HepG2 (cell line): ENCODE measurements at regions not wholly inside any gene's neighbourhood (a gene's known extent, or its start where the extent isn't known, plus 50 kb on each side); places are given as distances from the start of the nearest gene placed in this dataset.

Experiments used
- ATAC-seq: fragments of 200-7000 bp; cut with Tn5 transposase; 3 replicates; pipeline ENCODE4 v1.9.1; 2020; ENCODE audit warnings: mild to moderate bottlenecking, moderate library complexity
- BruUV-seq: library from RNA; stranded (reverse); fragments of 400-500 nt; replicated peaks from 2 replicates; lab custom pipeline; 2021; lab: Mats Ljungman, UMichigan
- CTCF ChIA-PET: fragments of 300-600 bp; formaldehyde crosslinking; extraction: SDS; loops from one replicate; lab custom pipeline; 2021; ENCODE audit warnings: low total read pairs, inconsistent platforms, low intra/inter-chr PET ratio; lab: Yijun Ruan, JAX
- POLR2A ChIA-PET: fragments of 350-600 bp; sonication (Branson Sonifier 250); formaldehyde crosslinking; loops from one replicate; lab custom pipeline; 2020; ENCODE audit warnings: antibody characterized with exemption, inconsistent platforms; lab: Yijun Ruan, JAX
- DNase-seq: peaks from one replicate; pipeline ENCODE4 v3.0.0-alpha.2; 2015; ENCODE audit warnings: low spot score
- FAIRE-seq: peaks from 3 replicates; lab custom pipeline; 2011; peaks lifted over from hg19 to GRCh38; lab: Jason Lieb, UNC
- H2AFZ ChIP-seq: one replicate; pipeline ENCODE4 v1.6.1; 2011; ENCODE audit warnings: low read length, inconsistent platforms
- H3K27ac ChIP-seq: fragments of 300-600 bp; 3 replicates; pipeline ENCODE4 v1.8.0; 2011; ENCODE audit warnings: mixed run types, mild to moderate bottlenecking, mixed read lengths, low read length, inconsistent platforms; ENCODE audit not compliant: insufficient read depth; ENCODE audit errors: extremely low read length
- H3K27me3 ChIP-seq, 2 experiments: fragments of 200-600 bp in 1 of 2; 2 replicates in 1 of 2; 3 replicates in 1 of 2; pipeline versions ENCODE4 v1.6.0 to v1.8.0; 2011; ENCODE audit warnings: low read length in 2 of 2, mild to moderate bottlenecking in 2 of 2, moderate library complexity in 2 of 2, inconsistent platforms in 1 of 2; ENCODE audit not compliant: insufficient read depth in 2 of 2, control insufficient read depth in 1 of 2
- H3K36me3 ChIP-seq, 2 experiments: fragments of 200-600 bp in 1 of 2; replicated peaks in 1 of 2; 2 replicates in 1 of 2; 3 replicates in 1 of 2; pipeline versions ENCODE4 v1.5.1 to v1.8.0; 2011; ENCODE audit warnings: low read length in 2 of 2, inconsistent platforms in 1 of 2; ENCODE audit not compliant: insufficient read depth in 2 of 2, control insufficient read depth in 1 of 2
- H3K4me1 ChIP-seq: 2 replicates; pipeline ENCODE4 v1.5.1; 2012; ENCODE audit warnings: low read length, inconsistent platforms; ENCODE audit not compliant: insufficient read depth
- H3K4me2 ChIP-seq: 2 replicates; pipeline ENCODE4 v1.6.0; 2011; ENCODE audit warnings: low read depth, low read length, inconsistent platforms
- H3K4me3 ChIP-seq, 3 experiments: fragments of 200-600 bp in 1 of 3; sonication (generic), shearing (Covaris generic) in 1 of 3; replicated peaks in 1 of 3; 2 replicates each; pipeline ENCODE4 v1.5.1; 2011 to 2016; ENCODE audit warnings: low read length in 3 of 3, inconsistent platforms in 2 of 3, low read depth in 2 of 3, mild to moderate bottlenecking in 2 of 3, control low read depth in 1 of 3, mixed read lengths in 1 of 3; ENCODE audit not compliant: insufficient read depth in 1 of 3
- H3K79me2 ChIP-seq: one replicate; pipeline ENCODE4 v1.6.1; 2011; ENCODE audit warnings: low read length, inconsistent platforms; ENCODE audit not compliant: insufficient read depth
- H3K9ac ChIP-seq: 2 replicates; pipeline ENCODE4 v1.6.0; 2011; ENCODE audit warnings: mild to moderate bottlenecking, low read depth, low read length, inconsistent platforms; ENCODE audit not compliant: insufficient read depth
- H3K9me3 ChIP-seq: 2 replicates; pipeline ENCODE4 v1.5.1; 2012; ENCODE audit warnings: mild to moderate bottlenecking, low read length
- H4K20me1 ChIP-seq: 2 replicates; pipeline ENCODE4 v1.6.0; 2011; ENCODE audit warnings: inconsistent platforms, mild to moderate bottlenecking, low read length, moderate library complexity; ENCODE audit not compliant: insufficient read depth
- BRCA1 ChIP-seq: sonication (generic); formaldehyde crosslinking; IDR thresholded peaks from 2 replicates; pipeline ENCODE4 v1.4.0; 2020; ENCODE audit warnings: missing genetic modification reagents
- CENPX ChIP-seq: sonication (generic); formaldehyde crosslinking; IDR thresholded peaks from 2 replicates; pipeline ENCODE4 v1.9.0; 2021; ENCODE audit warnings: mild to moderate bottlenecking, missing genetic modification reagents, moderate library complexity
- EED ChIP-seq: sonication (generic); formaldehyde crosslinking; IDR thresholded peaks from 2 replicates; pipeline ENCODE4 v1.5.0; 2020; ENCODE audit warnings: mild to moderate bottlenecking, missing genetic modification reagents
- KAT8 ChIP-seq: IDR thresholded peaks from 2 replicates; pipeline ENCODE4 v1.6.1; 2016; ENCODE audit warnings: missing genetic modification reagents, missing compliant biosample characterization
- KLF13 ChIP-seq: sonication (generic); formaldehyde crosslinking; IDR thresholded peaks from 2 replicates; pipeline ENCODE4 v1.4.0; 2020; ENCODE audit warnings: mild to moderate bottlenecking, missing genetic modification reagents
- MTA3 ChIP-seq: sonication (generic); formaldehyde crosslinking; IDR thresholded peaks from 2 replicates; pipeline ENCODE4 v1.4.0; 2020; ENCODE audit warnings: missing genetic modification reagents
- NR1H2 ChIP-seq: sonication (generic); formaldehyde crosslinking; IDR thresholded peaks from 2 replicates; pipeline ENCODE4 v1.8.1; 2022; ENCODE audit warnings: low read depth, missing genetic modification reagents, borderline replicate concordance
- SNAI1 ChIP-seq: sonication (generic); formaldehyde crosslinking; IDR thresholded peaks from 2 replicates; pipeline ENCODE4 v1.5.0; 2020; ENCODE audit warnings: mild to moderate bottlenecking, missing genetic modification reagents, borderline replicate concordance
- TGIF2 ChIP-seq: IDR thresholded peaks from 2 replicates; pipeline ENCODE4 v1.6.1; 2016; ENCODE audit warnings: control low read depth, missing compliant biosample characterization
- ZBTB26 ChIP-seq: IDR thresholded peaks from 2 replicates; pipeline ENCODE4 v1.6.1; 2016; ENCODE audit warnings: missing compliant biosample characterization, missing genetic modification reagents, borderline replicate concordance
- ZNF225 ChIP-seq: sonication (generic); formaldehyde crosslinking; IDR thresholded peaks from 2 replicates; pipeline ENCODE4 v1.4.0; 2020; ENCODE audit warnings: mild to moderate bottlenecking, missing genetic modification reagents
- ZNF30 ChIP-seq: sonication (generic); formaldehyde crosslinking; IDR thresholded peaks from 2 replicates; pipeline ENCODE4 v1.5.0; 2020; ENCODE audit warnings: mild to moderate bottlenecking, missing genetic modification reagents
- ZNF503 ChIP-seq: sonication (generic); formaldehyde crosslinking; IDR thresholded peaks from 2 replicates; pipeline ENCODE4 v1.4.0; 2020; ENCODE audit warnings: missing genetic modification reagents
- WGBS: methylation state at CpG from one replicate; pipeline ENCODE4 v1.1.6; 2017; ENCODE audit warnings: low lambda C conversion rate; 5-methylcytosine and 5-hydroxymethylcytosine counted together
- in situ Hi-C: cut with HindIII; loops from 2 replicates; pipeline ENCODE4 v1.10.0; 2017; ENCODE audit warnings: low pct_unique_long_range_greater_than_20kb; ENCODE audit not compliant: extremely low pct_ligation_motif_present
- intact Hi-C: fragments of 100-400 bp; cut with micrococcal nuclease; formaldehyde crosslinking; loops from one replicate; pipeline ENCODE4 v1.10.0; 2022; ENCODE audit not compliant: unreplicated experiment
- TF ChIP-seq, protein P1 (sequence below): sonication (generic); formaldehyde crosslinking; IDR thresholded peaks from 2 replicates; pipeline ENCODE4 v1.8.1; 2023; ENCODE audit warnings: missing genetic modification reagents, inconsistent platforms, borderline replicate concordance

DNA sequence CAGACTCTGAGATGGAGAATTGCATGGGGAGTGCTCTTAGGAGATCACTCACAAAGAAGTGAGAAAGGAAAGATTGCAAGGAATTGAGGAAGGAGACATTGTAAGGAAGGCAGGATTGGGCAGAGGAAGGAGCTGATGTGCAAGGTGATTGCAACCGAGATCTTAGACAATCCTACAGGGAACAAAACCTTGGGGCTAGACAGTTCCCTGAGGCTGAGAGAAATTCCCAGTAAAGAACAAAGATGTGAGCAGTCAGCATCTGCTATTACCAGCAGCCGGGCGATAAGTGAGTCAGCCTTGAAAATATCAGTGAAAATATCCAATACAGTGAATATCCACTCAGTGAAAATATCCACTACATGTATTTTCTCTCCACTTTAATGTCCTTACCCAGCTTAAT is 143.6 kb upstream of the TBC1D5 start:
- 46% methylated on average over 3 of the region's 3 CpGs for WGBS
- no peaks in the 10 kb centered on the region for H3K9me3 ChIP-seq
- H3K9ac ChIP-seq = no peak overlapping the region
- no peaks in the 10 kb centered on the region for H3K4me1 ChIP-seq
- no peak overlapping the region for H3K4me3 ChIP-seq
- BruUV-seq = no TSS peak
- H3K4me2 ChIP-seq = no peak overlapping the region
- CTCF ChIA-PET = no interaction called here
- ATAC-seq = no peak
- no peaks in the 10 kb centered on the region for H3K36me3 ChIP-seq
- POLR2A ChIA-PET = no interaction called here
- H2AFZ ChIP-seq = no peak overlapping the region
- no peaks in the 10 kb centered on the region for H3K79me2 ChIP-seq
- intact Hi-C loops = no loop called here
- H3K27me3 ChIP-seq = 0 out of 5 replicates have a peak, but pooled peaks cover 0 to 3% of the 10 kb centered on the region in 2 experiments
- no peak for TF ChIP-seq CENPX (CRISPR knock-in tag)
- no peak for TF ChIP-seq TGIF2
- TF ChIP-seq ZBTB26 (CRISPR knock-in tag) = no peak
- TF ChIP-seq SNAI1 (CRISPR knock-in tag) = no peak
- TF ChIP-seq, protein P1, sequence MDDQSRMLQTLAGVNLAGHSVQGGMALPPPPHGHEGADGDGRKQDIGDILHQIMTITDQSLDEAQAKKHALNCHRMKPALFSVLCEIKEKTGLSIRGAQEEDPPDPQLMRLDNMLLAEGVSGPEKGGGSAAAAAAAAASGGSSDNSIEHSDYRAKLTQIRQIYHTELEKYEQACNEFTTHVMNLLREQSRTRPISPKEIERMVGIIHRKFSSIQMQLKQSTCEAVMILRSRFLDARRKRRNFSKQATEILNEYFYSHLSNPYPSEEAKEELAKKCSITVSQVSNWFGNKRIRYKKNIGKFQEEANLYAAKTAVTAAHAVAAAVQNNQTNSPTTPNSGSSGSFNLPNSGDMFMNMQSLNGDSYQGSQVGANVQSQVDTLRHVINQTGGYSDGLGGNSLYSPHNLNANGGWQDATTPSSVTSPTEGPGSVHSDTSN = no peak
- TF ChIP-seq KAT8 (CRISPR knock-in tag) = no peak
- TF ChIP-seq ZNF30 (CRISPR knock-in tag) = no peak
- TF ChIP-seq NR1H2 (CRISPR knock-in tag) = no peak
- TF ChIP-seq ZNF225 (CRISPR knock-in tag) = no peak
- TF ChIP-seq EED (CRISPR knock-in tag) = no peak
- no peak for TF ChIP-seq MTA3
- TF ChIP-seq BRCA1 (CRISPR knock-in tag) = no peak
- TF ChIP-seq KLF13 (CRISPR knock-in tag) = no peak
- TF ChIP-seq ZNF503 (CRISPR knock-in tag) = no peak
- TF ChIP-seq, all 625 proteins: peak for 0
- Histone ChIP-seq H4K20me1 (no peaks in the 10 kb centered on the region), H3K27ac (no peak overlapping the region)
- FAIRE-seq = no peak
- in situ Hi-C loops = no loop called here
- no peak for DNase-seq
